ENCODE measurements at regions not wholly inside any gene's neighbourhood (a gene's known extent, or its start where the extent isn't known, plus 50 kb on each side); places are given as distances from the start of the nearest gene placed in this dataset.
"Not testable (repeated sequence)": the region's sequence is repeated elsewhere in the genome, so short reads cannot be mapped to it uniquely, and the experiment has no call there.

- no peak for DNase-seq (ENCODE audit: low read depth)
- no peak for TF ChIP-seq CTCF (IDR thresholded peaks at IDR 0.05; ENCODE audit: insufficient read depth, low read length, poor library complexity, severe bottlenecking)
- H3K4me3 ChIP-seq (ENCODE audit: low read depth, low read length): no peak overlapping the region
- no peaks in the 10 kb centered on the region for H3K36me3 ChIP-seq (ENCODE audit: control insufficient read depth, insufficient read depth, low read length)
- H3K27me3 ChIP-seq (ENCODE audit: control insufficient read depth, insufficient read depth, low read length): no peaks in the 10 kb centered on the region
These were observed 61.2 kb upstream of the ABLIM1 start for GRCh38 chr10:114719311-114719710.

- not testable (repeated sequence) for H3K4me3 ChIP-seq (ENCODE audit: low read depth, low read length); H3K36me3 ChIP-seq (ENCODE audit: control insufficient read depth, insufficient read depth, low read length); H3K27me3 ChIP-seq (ENCODE audit: control insufficient read depth, insufficient read depth, low read length); DNase-seq (ENCODE audit: low read depth)
These were observed 61.9 kb upstream of the ABLIM1 start for GRCh38 chr10:114720023-114720422.

GRCh38 chr10:114720685-114721278, 62.7 kb upstream of the ABLIM1 start:
- Histone ChIP-seq H3K4me3 (ENCODE audit: low read depth, low read length) (no peak overlapping the region), H3K36me3 (ENCODE audit: control insufficient read depth, insufficient read depth, low read length) (no peaks in the 10 kb centered on the region), H3K27me3 (ENCODE audit: control insufficient read depth, insufficient read depth, low read length) (no peaks in the 10 kb centered on the region)
- DNase-seq (ENCODE audit: low read depth): no peak
- TF ChIP-seq CTCF (IDR thresholded peaks at IDR 0.05; ENCODE audit: insufficient read depth, low read length, poor library complexity, severe bottlenecking): no peak

GRCh38 chr10:114722136-114722535, 64.1 kb upstream of the ABLIM1 start:
- not testable (repeated sequence) for DNase-seq (ENCODE audit: low read depth); H3K4me3 ChIP-seq (ENCODE audit: low read depth, low read length); H3K36me3 ChIP-seq (ENCODE audit: control insufficient read depth, insufficient read depth, low read length); H3K27me3 ChIP-seq (ENCODE audit: control insufficient read depth, insufficient read depth, low read length)

- no peaks in the 10 kb centered on the region for H3K27me3 ChIP-seq (ENCODE audit: control insufficient read depth, insufficient read depth, low read length)
- no peaks in the 10 kb centered on the region for H3K36me3 ChIP-seq (ENCODE audit: control insufficient read depth, insufficient read depth, low read length)
- no peak for TF ChIP-seq CTCF (IDR thresholded peaks at IDR 0.05; ENCODE audit: insufficient read depth, low read length, poor library complexity, severe bottlenecking)
- no peak overlapping the region for H3K4me3 ChIP-seq (ENCODE audit: low read depth, low read length)
- DNase-seq (ENCODE audit: low read depth): no peak
These were observed 65.3 kb upstream of the ABLIM1 start for GRCh38 chr10:114723361-114723760.

- Histone ChIP-seq H3K27me3 (ENCODE audit: control insufficient read depth, insufficient read depth, low read length) (no peaks in the 10 kb centered on the region), H3K36me3 (ENCODE audit: control insufficient read depth, insufficient read depth, low read length) (no peaks in the 10 kb centered on the region), H3K4me3 (ENCODE audit: low read depth, low read length) (no peak overlapping the region)
- TF ChIP-seq CTCF (IDR thresholded peaks at IDR 0.05; ENCODE audit: insufficient read depth, low read length, poor library complexity, severe bottlenecking): no peak
- no peak for DNase-seq (ENCODE audit: low read depth)
These were observed 66.1 kb upstream of the ABLIM1 start for GRCh38 chr10:114723991-114724715.

- DNase-seq (ENCODE audit: low read depth): no peak
- no peaks in the 10 kb centered on the region for H3K36me3 ChIP-seq (ENCODE audit: control insufficient read depth, insufficient read depth, low read length)
- no peaks in the 10 kb centered on the region for H3K27me3 ChIP-seq (ENCODE audit: control insufficient read depth, insufficient read depth, low read length)
- no peak overlapping the region for H3K4me3 ChIP-seq (ENCODE audit: low read depth, low read length)
- no peak for TF ChIP-seq CTCF (IDR thresholded peaks at IDR 0.05; ENCODE audit: insufficient read depth, low read length, poor library complexity, severe bottlenecking)
These were observed 66.6 kb upstream of the ABLIM1 start for GRCh38 chr10:114724716-114725106.
